ENCODE measurements at regions not wholly inside any gene's neighbourhood (a gene's known extent, or its start where the extent isn't known, plus 50 kb on each side); places are given as distances from the start of the nearest gene placed in this dataset.

DNA sequence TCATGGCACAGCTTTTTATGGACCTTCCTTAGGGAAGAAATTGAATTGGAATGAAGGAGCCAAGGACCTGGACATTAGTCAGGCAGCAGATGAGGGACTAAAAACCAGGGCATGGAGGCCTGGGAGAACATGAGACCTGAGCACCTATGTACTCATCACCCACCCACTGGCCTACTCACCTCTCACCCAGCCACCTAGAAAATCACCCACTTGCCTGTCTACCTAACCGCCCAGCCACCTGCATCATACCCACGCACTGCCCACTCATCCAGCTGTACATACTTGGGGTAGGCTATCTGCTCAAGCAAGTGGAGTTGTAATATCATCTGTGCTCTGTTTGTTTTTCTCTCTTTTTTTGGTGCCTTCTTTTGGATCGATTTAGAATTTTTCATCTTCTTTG is 65.3 kb upstream of the SLCO2A1 start:
- no CpG with 5 or more reads among the region's 3 CpGs for WGBS, 2 experiments (ENCODE audit: extremely low coverage in 2 of 2, insufficient read length in 1 of 2)
- peak overlapping the region; percentile 91 for H4K91ac ChIP-seq (ENCODE audit: insufficient read depth, low read depth, low read length)
- H3K9me1 ChIP-seq (ENCODE audit: insufficient read depth, low read length): peaks cover 19% of the 10 kb centered on the region
- H3K4ac ChIP-seq (ENCODE audit: low read depth, low read length): peak overlapping the region; percentile 91
- intact Hi-C loops (cut with micrococcal nuclease): no loop called here
- H3K27ac ChIP-seq (ENCODE audit: insufficient read depth, low read length): peak overlapping the region; percentile 7
- no peak overlapping the region for H3K4me3 ChIP-seq (ENCODE audit: insufficient read depth, low read depth, low read length)
- H4K8ac ChIP-seq (ENCODE audit: low read depth in 2 of 2, low read length in 2 of 2): peak overlapping the region; percentile 30 to 76; a peak in 3 of 4 replicates
- no peaks in the 10 kb centered on the region for H3K9me3 ChIP-seq (ENCODE audit: control insufficient read depth, insufficient read depth, low read length)
- no peaks in the 10 kb centered on the region for H4K20me1 ChIP-seq (ENCODE audit: insufficient read depth, low read length)
- H3K23ac ChIP-seq (ENCODE audit: low read depth, low read length): peak overlapping the region; percentile 39
- peak; percentile 46 for DNase-seq
- H3K27me3 ChIP-seq (ENCODE audit: control insufficient read depth, insufficient read depth, low read length): no peaks in the 10 kb centered on the region
- peak overlapping the region; percentile 65; the same call in 1 of the 2 replicates for H3K18ac ChIP-seq (ENCODE audit: low read depth, low read length)
- peaks cover 23% of the 10 kb centered on the region for H3K4me1 ChIP-seq (ENCODE audit: control insufficient read depth, insufficient read depth, low read length)
- peak overlapping the region; percentile 96 for H2AK5ac ChIP-seq (ENCODE audit: low read depth, low read length)
- peak overlapping the region; percentile 90 for H2BK120ac ChIP-seq (ENCODE audit: low read depth, low read length)
- H4K5ac ChIP-seq (ENCODE audit: low read depth, low read length): peak overlapping the region; percentile 50; the same call in 1 of the 2 replicates
- peak overlapping the region; percentile 8; the same call in 1 of the 2 replicates for H3K4me2 ChIP-seq (ENCODE audit: low read depth, low read length)
- peak overlapping the region; percentile 94 for H2BK5ac ChIP-seq (ENCODE audit: low read depth, low read length, poor library complexity, severe bottlenecking)
- H3K14ac ChIP-seq (replicated peaks; ENCODE audit: low read depth, low read length): peak overlapping the region; percentile 86
- H2AK9ac ChIP-seq (replicated peaks; ENCODE audit: low read depth, low read length, poor library complexity): peak overlapping the region; percentile 51
- dilution Hi-C loops (cut with HindIII; ENCODE audit: low sequenced_read_pairs, unreplicated experiment): no loop called here
- H3K36me3 ChIP-seq (ENCODE audit: control insufficient read depth, insufficient read depth, low read length): no peaks in the 10 kb centered on the region
- no peak for ATAC-seq (ENCODE audit: low read depth)
- no peak for TF ChIP-seq RAD21 (IDR thresholded peaks at IDR 0.05; ENCODE audit: low read length)
- no peak for TF ChIP-seq RFX5 (IDR thresholded peaks at IDR 0.05; ENCODE audit: low read depth, low read length)
- no peak for TF ChIP-seq CEBPB (IDR thresholded peaks at IDR 0.05; ENCODE audit: low read depth, low read length)
- no peak for TF ChIP-seq BHLHE40 (IDR thresholded peaks at IDR 0.05; ENCODE audit: low read depth, low read length)
- TF ChIP-seq MAZ (IDR thresholded peaks at IDR 0.05; ENCODE audit: borderline replicate concordance, low read depth, low read length): no peak
- TF ChIP-seq CHD1 (IDR thresholded peaks at IDR 0.05; ENCODE audit: low read depth, low read length): no peak
- no peak for TF ChIP-seq SMC3 (IDR thresholded peaks at IDR 0.05; ENCODE audit: low read depth, low read length)
- TF ChIP-seq CTCF (conservative IDR thresholded peaks at IDR 0.05; ENCODE audit: low read depth, low read length): no peak
- no peak for TF ChIP-seq RCOR1 (IDR thresholded peaks at IDR 0.05; ENCODE audit: insufficient replicate concordance, low read length)
- peak overlapping the region; percentile 80; the same call in 2 of the 3 replicates for H2BK15ac ChIP-seq (ENCODE audit: low read depth, low read length)
- in situ Hi-C loops (cut with MboI; ENCODE audit: low sequenced_read_pairs): no loop called here
- ChIA-PET POLR2A (ENCODE audit: unreplicated experiment) (no interaction called here), CTCF (no interaction called here)
- peak overlapping the region; percentile 91 for H2BK20ac ChIP-seq (ENCODE audit: low read depth, low read length)
- H3K79me1 ChIP-seq (ENCODE audit: low read depth in 1 of 2, low read length in 2 of 2): no peaks in the 10 kb centered on the region
- H2AFZ ChIP-seq (replicated peaks; ENCODE audit: low read length, poor library complexity): peak overlapping the region; percentile 14
- H3K9ac ChIP-seq (ENCODE audit: low read depth, low read length): no peak overlapping the region
- H3K56ac ChIP-seq (ENCODE audit: extremely low read depth, insufficient read depth, low read length): no peak overlapping the region
- no TSS peak for BruUV-seq (replicated peaks)

Data from IMR-90 (cell line).